ENCODE measurements at regions not wholly inside any gene's neighbourhood (a gene's known extent, or its start where the extent isn't known, plus 50 kb on each side); places are given as distances from the start of the nearest gene placed in this dataset.

- no peak for TF ChIP-seq CTCF (IDR thresholded peaks at IDR 0.05; ENCODE audit: low read depth, low read length, missing input control)
- no peak for TF ChIP-seq MAX (IDR thresholded peaks at IDR 0.05)
- TF ChIP-seq REST (IDR thresholded peaks at IDR 0.05): no peak
- no peak for TF ChIP-seq ZBTB33 (IDR thresholded peaks at IDR 0.05)
- no peak for TF ChIP-seq EGR1 (IDR thresholded peaks at IDR 0.05; ENCODE audit: low read depth in 2 of 2)
- TF ChIP-seq RAD21 (IDR thresholded peaks at IDR 0.05): no peak
- TF ChIP-seq JUND (IDR thresholded peaks at IDR 0.05): no peak
- no peak for TF ChIP-seq ATF3 (IDR thresholded peaks at IDR 0.05)
- TF ChIP-seq GABPA (IDR thresholded peaks at IDR 0.05 in 1 of 2, conservative IDR thresholded peaks at IDR 0.05 in 1 of 2): no peak
These were observed 650.7 kb upstream of the GRID2 start for GRCh38 chr4:91653067-91653466.
